HS-27A (cell line): ENCODE measurements at regions not wholly inside any gene's neighbourhood (a gene's known extent, or its start where the extent isn't known, plus 50 kb on each side); places are given as distances from the start of the nearest gene placed in this dataset.

Experiments
- DNase-seq: peaks from one replicate; pipeline ENCODE4 v3.0.0-alpha.2; 2012; ENCODE audit warnings: low read depth, missing footprints

- peak; percentile 31 for DNase-seq
Observed at GRCh38 chr13:99436686-99437416, 64.4 kb upstream of the TM9SF2 start.

GRCh38 chr13:99439048-99439447 lies 62.2 kb upstream of the TM9SF2 start:
- DNase-seq, result no peak

GRCh38 chr13:99439850-99440604 lies 61.2 kb upstream of the TM9SF2 start:
- no peak for DNase-seq

GRCh38 chr13:99442273-99442895 lies 58.9 kb upstream of the TM9SF2 start:
- no peak for DNase-seq

- DNase-seq, result no peak
Observed at GRCh38 chr13:99446242-99446641, 55.0 kb upstream of the TM9SF2 start.

- DNase-seq, result no peak
Observed at GRCh38 chr13:99448546-99448945, 52.7 kb upstream of the TM9SF2 start.

- no peak for DNase-seq
Observed at GRCh38 chr13:99450416-99450815, 50.9 kb upstream of the TM9SF2 start.
